WTC11 (cell line): ENCODE measurements at regions not wholly inside any gene's neighbourhood (a gene's known extent, or its start where the extent isn't known, plus 50 kb on each side); places are given as distances from the start of the nearest gene placed in this dataset.

Source experiments
- ATAC-seq: fragments of 200-7000 bp; cut with Tn5 transposase; 2 replicates; pipeline ENCODE4 v1.10.0; 2021; ENCODE audit warnings: mild to moderate bottlenecking, moderate library complexity
- CTCF ChIA-PET: fragments of 300-600 bp; sonication (Branson Sonifier 250); formaldehyde crosslinking; loops from one replicate; lab custom pipeline; 2021; ENCODE audit warnings: antibody characterized with exemption; lab: Charles Lee
- POLR2A ChIA-PET: fragments of 350-600 bp; sonication (Branson Sonifier 250); formaldehyde crosslinking; loops from one replicate; lab custom pipeline; 2021; ENCODE audit warnings: antibody characterized with exemption; lab: Charles Lee
- DNase-seq: peaks from one replicate; pipeline ENCODE4 v3.0.0; 2021; ENCODE audit warnings: low spot score
- H3K27ac Mint-ChIP-seq: 2 replicates; pipeline ENCODE4 v1.8.0; 2021; ENCODE audit warnings: mixed read lengths
- H3K27me3 Mint-ChIP-seq: 2 replicates; pipeline ENCODE4 v1.8.0; 2021; ENCODE audit warnings: low read depth, mild to moderate bottlenecking, moderate library complexity, mixed read lengths
- H3K36me3 Mint-ChIP-seq: 2 replicates; pipeline ENCODE4 v1.8.0; 2021; ENCODE audit warnings: mixed read lengths
- H3K4me1 Mint-ChIP-seq: 2 replicates; pipeline ENCODE4 v1.8.0; 2022; ENCODE audit warnings: mixed read lengths
- H3K4me3 Mint-ChIP-seq: 2 replicates; pipeline ENCODE4 v1.8.0; 2021; ENCODE audit warnings: mild to moderate bottlenecking, moderate library complexity, mixed read lengths
- H3K9me3 Mint-ChIP-seq: 2 replicates; pipeline ENCODE4 v1.8.0; 2021; ENCODE audit warnings: mixed read lengths
- AFF4 ChIP-seq: sonication (generic); formaldehyde crosslinking; IDR thresholded peaks from 2 replicates; pipeline ENCODE4 v1.8.1; 2023; ENCODE audit warnings: mild to moderate bottlenecking, missing genetic modification reagents, borderline replicate concordance
- ATF1 ChIP-seq: sonication (generic); formaldehyde crosslinking; IDR thresholded peaks from 2 replicates; pipeline ENCODE4 v1.8.1; 2023; ENCODE audit warnings: mild to moderate bottlenecking, moderate library complexity, missing genetic modification reagents
- ERG ChIP-seq: fragments of 250-450 bp; sonication (Bioruptor Pico); IDR thresholded peaks from 2 replicates; pipeline ENCODE4 v1.8.0; 2021; ENCODE audit warnings: mild to moderate bottlenecking
- FOXK1 ChIP-seq: sonication (generic); formaldehyde crosslinking; IDR thresholded peaks from 2 replicates; pipeline ENCODE4 v1.8.0; 2022; ENCODE audit warnings: mild to moderate bottlenecking, moderate library complexity, missing genetic modification reagents
- GRHL2 ChIP-seq: fragments of 250-450 bp; sonication (Bioruptor Pico); IDR thresholded peaks from 2 replicates; pipeline ENCODE4 v1.8.0; 2022; ENCODE audit warnings: mild to moderate bottlenecking, moderate library complexity; ENCODE audit not compliant: insufficient replicate concordance, severe bottlenecking
- NR1H2 ChIP-seq: sonication (generic); formaldehyde crosslinking; IDR thresholded peaks from 2 replicates; pipeline ENCODE4 v1.9.0; 2021; ENCODE audit warnings: mild to moderate bottlenecking, moderate library complexity, missing genetic modification reagents
- SMAD3 ChIP-seq: sonication (generic); formaldehyde crosslinking; IDR thresholded peaks from 2 replicates; pipeline ENCODE4 v1.8.0; 2022; ENCODE audit warnings: missing genetic modification reagents, mild to moderate bottlenecking, borderline replicate concordance
- TEAD4 ChIP-seq: sonication (generic); formaldehyde crosslinking; IDR thresholded peaks from 2 replicates; pipeline ENCODE4 v1.8.0; 2022; ENCODE audit warnings: mild to moderate bottlenecking, missing genetic modification reagents
- USF2 ChIP-seq: sonication (generic); formaldehyde crosslinking; IDR thresholded peaks from 2 replicates; pipeline ENCODE4 v1.8.1; 2023; ENCODE audit warnings: mild to moderate bottlenecking, missing genetic modification reagents, moderate library complexity
- ZNF232 ChIP-seq: sonication (generic); formaldehyde crosslinking; IDR thresholded peaks from 2 replicates; pipeline ENCODE4 v1.8.0; 2022; ENCODE audit warnings: mild to moderate bottlenecking, missing genetic modification reagents
- TF ChIP-seq, protein P1 (sequence below): sonication (generic); formaldehyde crosslinking; IDR thresholded peaks from 2 replicates; pipeline ENCODE4 v1.8.0; 2022; ENCODE audit warnings: mild to moderate bottlenecking, missing genetic modification reagents
- TF ChIP-seq, protein P2 (sequence below): sonication (generic); formaldehyde crosslinking; IDR thresholded peaks from 2 replicates; pipeline ENCODE4 v1.8.1; 2023; ENCODE audit warnings: mild to moderate bottlenecking, moderate library complexity, missing genetic modification reagents
- TF ChIP-seq, protein P3 (sequence below): sonication (generic); formaldehyde crosslinking; conservative IDR thresholded peaks from 2 replicates; pipeline ENCODE4 v1.8.1; 2022; ENCODE audit warnings: mild to moderate bottlenecking, missing genetic modification reagents

- TF ChIP-seq ATF1 (CRISPR knock-in tag), result no peak
Observed at GRCh38 chr13:37481011-37481884, 117.3 kb downstream of the POSTN start (continued).

DNA sequence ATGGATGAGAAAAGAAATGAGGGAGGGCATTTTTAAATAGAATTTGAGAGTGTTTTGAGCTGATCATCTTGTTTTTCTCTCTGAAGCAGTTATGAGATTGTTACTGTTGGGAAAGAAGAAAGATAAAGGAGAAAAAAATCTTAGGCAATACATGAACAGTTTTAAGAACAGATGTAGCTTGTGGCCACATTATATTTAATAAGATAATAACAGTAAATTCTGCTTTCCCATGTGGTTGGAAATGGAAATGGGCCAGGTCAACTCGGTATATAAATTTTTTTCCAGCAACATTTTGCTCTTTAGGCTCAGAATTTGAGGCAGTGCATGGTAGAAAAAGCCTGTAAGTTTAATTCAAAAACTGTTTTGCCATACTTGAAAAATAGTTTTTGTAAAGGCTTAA is 118.7 kb downstream of the POSTN start:
- H3K9me3 Mint-ChIP-seq, result no peaks in the 10 kb centered on the region
- ATAC-seq, result no peak

More for the DNA sequence above, 118.7 kb downstream of the POSTN start:
- TF ChIP-seq SMAD3 (no peak), GRHL2 (CRISPR knock-in tag) (no peak), NR1H2 (CRISPR knock-in tag) (no peak), AFF4 (CRISPR knock-in tag) (no peak), USF2 (CRISPR knock-in tag) (no peak), ERG (no peak), TEAD4 (CRISPR knock-in tag) (no peak), ZNF232 (CRISPR knock-in tag) (no peak), FOXK1 (CRISPR knock-in tag) (no peak)
- TF ChIP-seq, protein P1, sequence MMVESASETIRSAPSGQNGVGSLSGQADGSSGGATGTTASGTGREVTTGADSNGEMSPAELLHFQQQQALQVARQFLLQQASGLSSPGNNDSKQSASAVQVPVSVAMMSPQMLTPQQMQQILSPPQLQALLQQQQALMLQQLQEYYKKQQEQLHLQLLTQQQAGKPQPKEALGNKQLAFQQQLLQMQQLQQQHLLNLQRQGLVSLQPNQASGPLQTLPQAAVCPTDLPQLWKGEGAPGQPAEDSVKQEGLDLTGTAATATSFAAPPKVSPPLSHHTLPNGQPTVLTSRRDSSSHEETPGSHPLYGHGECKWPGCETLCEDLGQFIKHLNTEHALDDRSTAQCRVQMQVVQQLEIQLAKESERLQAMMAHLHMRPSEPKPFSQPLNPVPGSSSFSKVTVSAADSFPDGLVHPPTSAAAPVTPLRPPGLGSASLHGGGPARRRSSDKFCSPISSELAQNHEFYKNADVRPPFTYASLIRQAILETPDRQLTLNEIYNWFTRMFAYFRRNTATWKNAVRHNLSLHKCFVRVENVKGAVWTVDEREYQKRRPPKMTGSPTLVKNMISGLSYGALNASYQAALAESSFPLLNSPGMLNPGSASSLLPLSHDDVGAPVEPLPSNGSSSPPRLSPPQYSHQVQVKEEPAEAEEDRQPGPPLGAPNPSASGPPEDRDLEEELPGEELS, result no peak
- TF ChIP-seq, protein P2, sequence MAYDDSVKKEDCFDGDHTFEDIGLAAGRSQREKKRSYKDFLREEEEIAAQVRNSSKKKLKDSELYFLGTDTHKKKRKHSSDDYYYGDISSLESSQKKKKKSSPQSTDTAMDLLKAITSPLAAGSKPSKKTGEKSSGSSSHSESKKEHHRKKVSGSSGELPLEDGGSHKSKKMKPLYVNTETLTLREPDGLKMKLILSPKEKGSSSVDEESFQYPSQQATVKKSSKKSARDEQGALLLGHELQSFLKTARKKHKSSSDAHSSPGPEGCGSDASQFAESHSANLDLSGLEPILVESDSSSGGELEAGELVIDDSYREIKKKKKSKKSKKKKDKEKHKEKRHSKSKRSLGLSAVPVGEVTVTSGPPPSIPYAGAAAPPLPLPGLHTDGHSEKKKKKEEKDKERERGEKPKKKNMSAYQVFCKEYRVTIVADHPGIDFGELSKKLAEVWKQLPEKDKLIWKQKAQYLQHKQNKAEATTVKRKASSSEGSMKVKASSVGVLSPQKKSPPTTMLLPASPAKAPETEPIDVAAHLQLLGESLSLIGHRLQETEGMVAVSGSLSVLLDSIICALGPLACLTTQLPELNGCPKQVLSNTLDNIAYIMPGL (CRISPR knock-in tag), result no peak
- TF ChIP-seq, protein P3, sequence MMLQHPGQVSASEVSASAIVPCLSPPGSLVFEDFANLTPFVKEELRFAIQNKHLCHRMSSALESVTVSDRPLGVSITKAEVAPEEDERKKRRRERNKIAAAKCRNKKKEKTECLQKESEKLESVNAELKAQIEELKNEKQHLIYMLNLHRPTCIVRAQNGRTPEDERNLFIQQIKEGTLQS (CRISPR knock-in tag), result no peak
- peaks cover 13% of the 10 kb centered on the region for H3K4me1 Mint-ChIP-seq
- H3K4me3 Mint-ChIP-seq, result no peak overlapping the region
- H3K36me3 Mint-ChIP-seq, result no peaks in the 10 kb centered on the region
- DNase-seq, result no peak
- H3K27me3 Mint-ChIP-seq, result peaks cover 23% of the 10 kb centered on the region
- H3K27ac Mint-ChIP-seq, result no peak overlapping the region
- ChIA-PET CTCF (no interaction called here), POLR2A (no interaction called here)
